IMR-90 (cell line): ENCODE measurements at regions not wholly inside any gene's neighbourhood (a gene's known extent, or its start where the extent isn't known, plus 50 kb on each side); places are given as distances from the start of the nearest gene placed in this dataset.
"Not testable (repeated sequence)": the region's sequence is repeated elsewhere in the genome, so short reads cannot be mapped to it uniquely, and the experiment has no call there.

Source experiments
- ATAC-seq: fragments of 200-7000 bp; cut with Tn5 transposase; 2 replicates; pipeline ENCODE4 v1.9.1; 2020; ENCODE audit warnings: low read depth, mild to moderate bottlenecking, moderate library complexity
- BruUV-seq: library from RNA; stranded (reverse); fragments of 400-500 nt; replicated peaks from 2 replicates; lab custom pipeline; 2021; lab: Mats Ljungman, UMichigan
- CTCF ChIA-PET: fragments of 300-600 bp; formaldehyde crosslinking; extraction: SDS; loops from one replicate; lab custom pipeline; 2021; ENCODE audit warnings: antibody characterized with exemption; lab: Yijun Ruan, JAX
- POLR2A ChIA-PET: fragments of 300-600 bp; sonication (Branson Sonifier 250); formaldehyde crosslinking; loops from one replicate; lab custom pipeline; 2022; ENCODE audit warnings: antibody characterized with exemption; ENCODE audit not compliant: unreplicated experiment; lab: Charles Lee
- DNase-seq: peaks from one replicate; pipeline ENCODE4 v3.0.0; 2013
- H2AFZ ChIP-seq: replicated peaks from 2 replicates; pipeline ENCODE3; 2013; ENCODE audit warnings: low read length, mild to moderate bottlenecking; ENCODE audit not compliant: poor library complexity
- H2AK5ac ChIP-seq: 2 replicates; pipeline ENCODE4 v1.6.1; 2013; ENCODE audit warnings: low read depth, low read length, inconsistent platforms
- H2AK9ac ChIP-seq: replicated peaks from 2 replicates; pipeline ENCODE3; 2013; ENCODE audit warnings: mild to moderate bottlenecking, low read depth, low read length, moderate library complexity; ENCODE audit not compliant: poor library complexity
- H2BK120ac ChIP-seq: 2 replicates; pipeline ENCODE4 v1.6.1; 2013; ENCODE audit warnings: low read depth, low read length, inconsistent platforms
- H2BK15ac ChIP-seq: 3 replicates; pipeline ENCODE4 v1.6.1; 2013; ENCODE audit warnings: low read depth, low read length, inconsistent platforms
- H2BK20ac ChIP-seq: 2 replicates; pipeline ENCODE4 v1.6.1; 2013; ENCODE audit warnings: low read depth, mild to moderate bottlenecking, inconsistent platforms, low read length, moderate library complexity
- H2BK5ac ChIP-seq: 2 replicates; pipeline ENCODE4 v1.6.1; 2013; ENCODE audit warnings: mild to moderate bottlenecking, low read depth, low read length, inconsistent platforms; ENCODE audit not compliant: poor library complexity, severe bottlenecking
- H3K14ac ChIP-seq: replicated peaks from 2 replicates; pipeline ENCODE4 v1.6.1; 2013; ENCODE audit warnings: low read depth, low read length, inconsistent platforms
- H3K18ac ChIP-seq: 2 replicates; pipeline ENCODE4 v1.6.1; 2013; ENCODE audit warnings: low read depth, low read length, control low read depth
- H3K23ac ChIP-seq: 2 replicates; pipeline ENCODE4 v1.6.1; 2013; ENCODE audit warnings: low read depth, low read length, inconsistent platforms
- H3K27ac ChIP-seq: 2 replicates; pipeline ENCODE4 v1.5.1; 2013; ENCODE audit warnings: mild to moderate bottlenecking, control low read depth, low read length; ENCODE audit not compliant: insufficient read depth
- H3K27me3 ChIP-seq: 2 replicates; pipeline ENCODE4 v1.6.1; 2013; ENCODE audit warnings: low read length; ENCODE audit not compliant: control insufficient read depth, insufficient read depth
- H3K36me3 ChIP-seq: 2 replicates; pipeline ENCODE4 v1.6.1; 2013; ENCODE audit warnings: low read length, mixed read lengths; ENCODE audit not compliant: control insufficient read depth, insufficient read depth
- H3K4ac ChIP-seq: 2 replicates; pipeline ENCODE4 v1.6.1; 2013; ENCODE audit warnings: low read depth, low read length, inconsistent platforms
- H3K4me1 ChIP-seq: 2 replicates; pipeline ENCODE4 v1.6.1; 2013; ENCODE audit warnings: low read length, mixed read lengths; ENCODE audit not compliant: control insufficient read depth, insufficient read depth
- H3K4me2 ChIP-seq: 2 replicates; pipeline ENCODE4 v1.6.1; 2013; ENCODE audit warnings: low read depth, mild to moderate bottlenecking, control low read depth, low read length, moderate library complexity
- H3K4me3 ChIP-seq: 2 replicates; pipeline ENCODE4 v1.5.1; 2013; ENCODE audit warnings: low read depth, mild to moderate bottlenecking, control low read depth, low read length, moderate library complexity; ENCODE audit not compliant: insufficient read depth
- H3K56ac ChIP-seq: 2 replicates; pipeline ENCODE4 v1.6.1; 2013; ENCODE audit warnings: low read length, inconsistent platforms; ENCODE audit not compliant: insufficient read depth; ENCODE audit errors: extremely low read depth
- H3K79me1 ChIP-seq, 2 experiments: 2 replicates each; pipeline ENCODE4 v1.6.1; 2013; ENCODE audit warnings: low read length in 2 of 2, inconsistent platforms in 1 of 2, low read depth in 1 of 2
- H3K9ac ChIP-seq: 2 replicates; pipeline ENCODE4 v1.6.1; 2013; ENCODE audit warnings: low read depth, low read length, control low read depth
- H3K9me1 ChIP-seq: 2 replicates; pipeline ENCODE4 v1.6.1; 2013; ENCODE audit warnings: low read length, inconsistent platforms; ENCODE audit not compliant: insufficient read depth
- H3K9me3 ChIP-seq: 2 replicates; pipeline ENCODE4 v1.6.1; 2013; ENCODE audit warnings: low read length; ENCODE audit not compliant: control insufficient read depth, insufficient read depth
- H4K20me1 ChIP-seq: 2 replicates; pipeline ENCODE4 v1.6.1; 2013; ENCODE audit warnings: low read length, inconsistent platforms; ENCODE audit not compliant: insufficient read depth
- H4K5ac ChIP-seq: 2 replicates; pipeline ENCODE4 v1.6.1; 2013; ENCODE audit warnings: mild to moderate bottlenecking, low read depth, low read length, control low read depth
- H4K8ac ChIP-seq, 2 experiments: 2 replicates each; pipeline ENCODE4 v1.6.1; 2013; ENCODE audit warnings: low read depth in 2 of 2, low read length in 2 of 2, control low read depth in 1 of 2, inconsistent platforms in 1 of 2
- H4K91ac ChIP-seq: 2 replicates; pipeline ENCODE4 v1.6.1; 2013; ENCODE audit warnings: low read depth, low read length, inconsistent platforms; ENCODE audit not compliant: insufficient read depth
- CHD1 ChIP-seq: IDR thresholded peaks from 2 replicates; pipeline ENCODE4 v1.6.1; 2012; ENCODE audit warnings: low read depth, low read length, improper control_type of control experiment
- ELK1 ChIP-seq: fragments of 150-350 bp; IDR thresholded peaks from 2 replicates; pipeline ENCODE4 v1.6.1; 2016; ENCODE audit warnings: low read depth, mild to moderate bottlenecking, low read length, moderate library complexity, borderline replicate concordance
- MAFK ChIP-seq: IDR thresholded peaks from 2 replicates; pipeline ENCODE4 v1.6.1; 2012; ENCODE audit warnings: low read depth, low read length, improper control_type of control experiment
- MAZ ChIP-seq: IDR thresholded peaks from 2 replicates; pipeline ENCODE4 v1.6.1; 2012; ENCODE audit warnings: low read depth, mild to moderate bottlenecking, low read length, improper control_type of control experiment, moderate library complexity, borderline replicate concordance
- POLR2A ChIP-seq: IDR thresholded peaks from 2 replicates; pipeline ENCODE4 v1.6.1; 2012; ENCODE audit warnings: mild to moderate bottlenecking, low read depth, low read length
- RAD21 ChIP-seq: IDR thresholded peaks from 2 replicates; pipeline ENCODE4 v1.6.1; 2012; ENCODE audit warnings: low read length, improper control_type of control experiment
- RFX5 ChIP-seq: IDR thresholded peaks from 2 replicates; pipeline ENCODE4 v1.8.0; 2012; ENCODE audit warnings: low read depth, mild to moderate bottlenecking, low read length, moderate library complexity
- whole genome bisulfite sequencing, 2 experiments: methylation state at CpG; one replicate each; pipeline versions ENCODE4 v1.1.5 to v1.1.7; 2013; ENCODE audit warnings: missing lambda C conversion rate in 2 of 2; ENCODE audit not compliant: insufficient read length in 1 of 2; ENCODE audit errors: extremely low coverage in 2 of 2; 5-methylcytosine and 5-hydroxymethylcytosine counted together
- dilution Hi-C: fragments of 300-500 bp; cut with HindIII; formaldehyde crosslinking; loops from one replicate; pipeline ENCODE4 v1.14.3; 2018; ENCODE audit warnings: low sequenced_read_pairs; ENCODE audit not compliant: unreplicated experiment
- in situ Hi-C: fragments of 300-500 bp; cut with MboI; formaldehyde crosslinking; loops from 3 replicates; pipeline ENCODE4 v1.14.3; 2019; ENCODE audit warnings: low sequenced_read_pairs, inconsistent platforms, mixed read lengths
- intact Hi-C: fragments of 100-400 bp; cut with micrococcal nuclease; formaldehyde crosslinking; loops from 2 replicates; pipeline ENCODE4 v1.10.0; 2022

- Histone ChIP-seq H2AFZ (no peak overlapping the region), H3K23ac (no peak overlapping the region), H3K9me1 (no peaks in the 10 kb centered on the region), H3K14ac (no peak overlapping the region), H2BK15ac (no peak overlapping the region), H3K18ac (no peak overlapping the region), H4K20me1 (no peaks in the 10 kb centered on the region), H2AK9ac (no peak overlapping the region), H3K27me3 (no peaks in the 10 kb centered on the region), H2BK20ac (no peak overlapping the region), H3K9ac (no peak overlapping the region), H2AK5ac (no peak overlapping the region), H3K9me3 (peaks cover 20% of the 10 kb centered on the region), H3K79me1 (no peaks in the 10 kb centered on the region), H3K27ac (no peak overlapping the region), H3K4me1 (no peaks in the 10 kb centered on the region), H4K5ac (no peak overlapping the region), H2BK5ac (no peak overlapping the region), H2BK120ac (no peak overlapping the region), H3K4me3 (no peak overlapping the region), H3K4me2 (no peak overlapping the region), H3K4ac (no peak overlapping the region), H4K8ac (no peak overlapping the region), H4K91ac (no peak overlapping the region), H3K36me3 (no peaks in the 10 kb centered on the region), H3K56ac (no peak overlapping the region)
- ATAC-seq (no peak), DNase-seq (no peak)
- TF ChIP-seq RFX5: no peak
- TF ChIP-seq ELK1: no peak
- TF ChIP-seq MAZ: no peak
- no peak for TF ChIP-seq CHD1
- no peak for TF ChIP-seq POLR2A
- TF ChIP-seq MAFK: no peak
- TF ChIP-seq RAD21: no peak
- CTCF ChIA-PET: no interaction called here
- 0% methylated on average over 1 of the region's 7 CpGs; no CpG with 5 or more reads in 1 of the 2 experiments for WGBS, 2 experiments
- intact Hi-C loops: no loop called here
- POLR2A ChIA-PET: no interaction called here
- no TSS peak for BruUV-seq
- in situ Hi-C loops: no loop called here
- dilution Hi-C loops: no loop called here
Observed at GRCh38 chr5:6076341-6077239, 301.8 kb downstream of the MED10 start.

- H3K27ac ChIP-seq, H2BK5ac ChIP-seq, H3K4ac ChIP-seq, H4K8ac ChIP-seq, H4K20me1 ChIP-seq, H3K4me2 ChIP-seq, H2BK20ac ChIP-seq, DNase-seq, H3K9me3 ChIP-seq, in situ Hi-C loops, H3K27me3 ChIP-seq, POLR2A ChIA-PET, ATAC-seq, CTCF ChIA-PET, H3K18ac ChIP-seq, H3K9me1 ChIP-seq, H4K91ac ChIP-seq, BruUV-seq, H3K9ac ChIP-seq, H2AK5ac ChIP-seq, H3K4me1 ChIP-seq, H4K5ac ChIP-seq, H2BK120ac ChIP-seq, dilution Hi-C loops, H2AK9ac ChIP-seq, H3K14ac ChIP-seq, H3K56ac ChIP-seq, H2AFZ ChIP-seq, intact Hi-C loops, H2BK15ac ChIP-seq, H3K79me1 ChIP-seq, H3K36me3 ChIP-seq, H3K23ac ChIP-seq, H3K4me3 ChIP-seq: not testable (repeated sequence)
- WGBS, 2 experiments: no CpG with 5 or more reads among the region's 4 CpGs
Observed at GRCh38 chr5:6072488-6072887, 305.9 kb downstream of the MED10 start.
